GM23338 (cell line): ENCODE measurements at regions not wholly inside any gene's neighbourhood (a gene's known extent, or its start where the extent isn't known, plus 50 kb on each side); places are given as distances from the start of the nearest gene placed in this dataset.

ENCODE experiments used
- ATAC-seq: fragments of 200-7000 bp; cut with Tn5 transposase; 3 replicates; pipeline ENCODE4 v1.9.1; 2020
- DNase-seq: peaks from one replicate; pipeline ENCODE4 v3.0.0-alpha.2; 2015; ENCODE audit warnings: low spot score
- H2AFZ ChIP-seq: fragments of 200-600 bp; sonication (generic); 2 replicates; pipeline ENCODE4 v1.8.0; 2016; ENCODE audit warnings: antibody characterized with exemption, mild to moderate bottlenecking, moderate library complexity
- H3F3A ChIP-seq: fragments of 200-600 bp; sonication (generic); replicated peaks from 2 replicates; pipeline ENCODE4 v1.8.0; 2017; ENCODE audit warnings: antibody characterized with exemption, mixed run types, low read depth
- H3K27ac ChIP-seq: fragments of 200-600 bp; sonication (generic); 2 replicates; pipeline ENCODE4 v1.6.1; 2016; ENCODE audit warnings: low read depth
- H3K27me3 ChIP-seq: fragments of 200-600 bp; sonication (generic); 2 replicates; pipeline ENCODE4 v1.8.0; 2016; ENCODE audit warnings: mild to moderate bottlenecking, mixed run types, moderate library complexity; ENCODE audit not compliant: insufficient read depth
- H3K36me3 ChIP-seq: fragments of 200-600 bp; sonication (generic); 2 replicates; pipeline ENCODE4 v1.8.0; 2016; ENCODE audit warnings: mild to moderate bottlenecking; ENCODE audit not compliant: insufficient read depth
- H3K4me1 ChIP-seq: fragments of 200-600 bp; sonication (generic); 2 replicates; pipeline ENCODE4 v1.8.0; 2016; ENCODE audit warnings: mild to moderate bottlenecking, moderate library complexity; ENCODE audit not compliant: insufficient read depth
- H3K4me2 ChIP-seq: fragments of 200-600 bp; sonication (generic); 2 replicates; pipeline ENCODE4 v1.7.1; 2017; ENCODE audit warnings: mixed run types
- H3K4me3 ChIP-seq: fragments of 200-600 bp; sonication (generic); 2 replicates; pipeline ENCODE4 v1.6.1; 2016; ENCODE audit warnings: mixed run types
- H3K79me2 ChIP-seq: fragments of 200-600 bp; sonication (generic); replicated peaks from 2 replicates; pipeline ENCODE4 v1.8.0; 2017; ENCODE audit warnings: mild to moderate bottlenecking; ENCODE audit not compliant: insufficient read depth
- H3K9me2 ChIP-seq: fragments of 200-600 bp; sonication (generic); 2 replicates; pipeline ENCODE4 v1.8.0; 2017; ENCODE audit not compliant: insufficient read depth
- H4K20me1 ChIP-seq: fragments of 200-600 bp; sonication (generic); replicated peaks from 2 replicates; pipeline ENCODE4 v1.8.0; 2017; ENCODE audit warnings: mild to moderate bottlenecking; ENCODE audit not compliant: insufficient read depth
- H3K27ac Mint-ChIP-seq: 2 replicates; pipeline ENCODE4 v1.8.0; 2020; ENCODE audit warnings: inconsistent platforms, mild to moderate bottlenecking, moderate library complexity, mixed read lengths
- H3K27me3 Mint-ChIP-seq: 3 replicates; pipeline ENCODE4 v1.8.0; 2022; ENCODE audit warnings: low read depth, mild to moderate bottlenecking, moderate library complexity, mixed read lengths, inconsistent platforms; ENCODE audit not compliant: insufficient read depth, poor library complexity
- H3K36me3 Mint-ChIP-seq: 3 replicates; pipeline ENCODE4 v1.8.0; 2021; ENCODE audit warnings: low read depth, mild to moderate bottlenecking, inconsistent platforms, moderate library complexity, mixed read lengths
- H3K4me1 Mint-ChIP-seq: 3 replicates; pipeline ENCODE4 v1.8.0; 2020; ENCODE audit warnings: mild to moderate bottlenecking, inconsistent platforms, mixed read lengths
- H3K4me3 Mint-ChIP-seq: 3 replicates; pipeline ENCODE4 v1.8.0; 2021; ENCODE audit warnings: moderate library complexity, mild to moderate bottlenecking, inconsistent platforms, mixed read lengths
- H3K9me3 Mint-ChIP-seq: 3 replicates; pipeline ENCODE4 v1.8.0; 2020; ENCODE audit warnings: moderate library complexity, mild to moderate bottlenecking, inconsistent platforms, mixed read lengths
- CREB1 ChIP-seq: fragments of 250-450 bp; sonication (Bioruptor Pico); IDR thresholded peaks from 2 replicates; pipeline ENCODE4 v1.5.0; 2020; ENCODE audit warnings: low read depth, mild to moderate bottlenecking, moderate library complexity
- ETS1 ChIP-seq: IDR thresholded peaks from 2 replicates; pipeline ENCODE4 v1.6.1; 2016; ENCODE audit warnings: antibody characterized with exemption
- EZH2 ChIP-seq: fragments of 200-600 bp; sonication (generic); IDR thresholded peaks from one replicate; pipeline ENCODE4 v1.8.0; 2017; ENCODE audit warnings: antibody characterized with exemption, mild to moderate bottlenecking, low read depth; ENCODE audit not compliant: unreplicated experiment
- EZH2phosphoT487 ChIP-seq: fragments of 200-600 bp; sonication (generic); IDR thresholded peaks from one replicate; pipeline ENCODE4 v1.8.1; 2018; ENCODE audit warnings: antibody characterized with exemption; ENCODE audit not compliant: unreplicated experiment
- JUNB ChIP-seq: IDR thresholded peaks from one replicate; pipeline ENCODE4 v1.6.1; 2016; ENCODE audit warnings: antibody characterized with exemption; ENCODE audit not compliant: unreplicated experiment
- NANOG ChIP-seq: IDR thresholded peaks from 2 replicates; pipeline ENCODE4 v1.6.1; 2016; ENCODE audit warnings: antibody characterized with exemption, borderline replicate concordance
- POLR2AphosphoS5 ChIP-seq: IDR thresholded peaks from 2 replicates; pipeline ENCODE4 v1.6.1; 2016; ENCODE audit warnings: antibody characterized with exemption, low read depth
- STAT1 ChIP-seq: IDR thresholded peaks from one replicate; pipeline ENCODE4 v1.6.1; 2016; ENCODE audit warnings: antibody characterized with exemption; ENCODE audit not compliant: unreplicated experiment
- ZNF114 ChIP-seq: fragments of 250-450 bp; sonication (Bioruptor Pico); IDR thresholded peaks from 2 replicates; pipeline ENCODE4 v1.5.0; 2020; ENCODE audit warnings: mild to moderate bottlenecking, moderate library complexity
- ZNF331 ChIP-seq: fragments of 250-450 bp; sonication (Bioruptor Pico); IDR thresholded peaks from 2 replicates; pipeline ENCODE4 v1.5.0; 2020; ENCODE audit warnings: low read depth, mild to moderate bottlenecking, moderate library complexity
- TF ChIP-seq, protein P1 (sequence below): fragments of 250-450 bp; sonication (Bioruptor Pico); IDR thresholded peaks from 2 replicates; pipeline ENCODE4 v1.5.0; 2020; ENCODE audit warnings: mild to moderate bottlenecking, moderate library complexity
- TF ChIP-seq, protein P2 (sequence below): IDR thresholded peaks from one replicate; pipeline ENCODE4 v1.6.1; 2018; ENCODE audit warnings: antibody characterized with exemption; ENCODE audit not compliant: unreplicated experiment

- Histone ChIP-seq H3K4me2 (no peak overlapping the region), H3K79me2 (no peaks in the 10 kb centered on the region), H3F3A (no peaks in the 10 kb centered on the region), H4K20me1 (no peaks in the 10 kb centered on the region), H3K9me2 (no peaks in the 10 kb centered on the region), H3K4me1 (no peaks in the 10 kb centered on the region), H3K36me3 (no peaks in the 10 kb centered on the region), H3K27me3 (no peaks in the 10 kb centered on the region), H3K4me3 (no peak overlapping the region), H3K27ac (no peak overlapping the region), H2AFZ (no peak overlapping the region)
- DNase-seq (no peak), ATAC-seq (no peak)
- Mint-ChIP-seq H3K36me3 (no peaks in the 10 kb centered on the region), H3K27me3 (no peaks in the 10 kb centered on the region), H3K9me3 (no peaks in the 10 kb centered on the region), H3K27ac (no peak overlapping the region), H3K4me3 (no peak overlapping the region), H3K4me1 (no peaks in the 10 kb centered on the region)
- TF ChIP-seq ZNF331, result no peak
Observed at GRCh38 chr5:20498102-20498501, 510.1 kb upstream of the CDH18 start.

DNA sequence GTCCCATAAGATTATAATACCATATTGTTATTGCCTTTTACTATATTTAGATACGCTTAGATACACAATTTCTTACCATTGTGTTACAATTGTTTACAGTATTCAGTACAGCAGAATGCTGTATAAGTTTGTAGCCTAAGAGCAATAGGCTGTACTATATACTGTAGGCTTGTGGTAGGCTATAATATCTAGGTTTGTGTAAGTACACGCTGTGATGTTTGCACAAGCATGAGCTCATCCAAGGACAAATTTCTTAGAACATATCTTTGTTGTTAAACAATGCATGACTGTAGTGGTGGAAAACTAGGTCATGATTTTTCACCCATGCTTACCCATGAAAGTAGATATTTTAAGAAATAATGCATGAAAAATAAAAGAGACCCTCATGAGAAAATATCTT, 509.4 kb upstream of the CDH18 start:
- no peaks in the 10 kb centered on the region for H3K9me2 ChIP-seq
- no peaks in the 10 kb centered on the region for H3F3A ChIP-seq
- no peaks in the 10 kb centered on the region for H3K36me3 Mint-ChIP-seq
- no peaks in the 10 kb centered on the region for H3K27me3 ChIP-seq
- no peaks in the 10 kb centered on the region for H3K4me1 Mint-ChIP-seq
- H4K20me1 ChIP-seq, result no peaks in the 10 kb centered on the region
- no peak overlapping the region for H3K4me3 ChIP-seq
- no peaks in the 10 kb centered on the region for H3K9me3 Mint-ChIP-seq
- H3K4me3 Mint-ChIP-seq, result no peak overlapping the region
- no peak overlapping the region for H2AFZ ChIP-seq
- H3K27ac Mint-ChIP-seq, result no peak overlapping the region
- ATAC-seq (no peak), DNase-seq (no peak)
- no peaks in the 10 kb centered on the region for H3K27me3 Mint-ChIP-seq
- no peak overlapping the region for H3K4me2 ChIP-seq
- H3K79me2 ChIP-seq, result no peaks in the 10 kb centered on the region
- H3K4me1 ChIP-seq, result no peaks in the 10 kb centered on the region
- no peaks in the 10 kb centered on the region for H3K36me3 ChIP-seq
- no peak overlapping the region for H3K27ac ChIP-seq
- TF ChIP-seq ZNF331 (no peak), JUNB (no peak), POLR2AphosphoS5 (no peak), ZNF114 (CRISPR knock-in tag) (no peak), EZH2 (no peak), CREB1 (CRISPR knock-in tag) (no peak), NANOG (no peak), EZH2phosphoT487 (no peak), STAT1 (no peak), ETS1 (no peak)
- TF ChIP-seq, protein P1, sequence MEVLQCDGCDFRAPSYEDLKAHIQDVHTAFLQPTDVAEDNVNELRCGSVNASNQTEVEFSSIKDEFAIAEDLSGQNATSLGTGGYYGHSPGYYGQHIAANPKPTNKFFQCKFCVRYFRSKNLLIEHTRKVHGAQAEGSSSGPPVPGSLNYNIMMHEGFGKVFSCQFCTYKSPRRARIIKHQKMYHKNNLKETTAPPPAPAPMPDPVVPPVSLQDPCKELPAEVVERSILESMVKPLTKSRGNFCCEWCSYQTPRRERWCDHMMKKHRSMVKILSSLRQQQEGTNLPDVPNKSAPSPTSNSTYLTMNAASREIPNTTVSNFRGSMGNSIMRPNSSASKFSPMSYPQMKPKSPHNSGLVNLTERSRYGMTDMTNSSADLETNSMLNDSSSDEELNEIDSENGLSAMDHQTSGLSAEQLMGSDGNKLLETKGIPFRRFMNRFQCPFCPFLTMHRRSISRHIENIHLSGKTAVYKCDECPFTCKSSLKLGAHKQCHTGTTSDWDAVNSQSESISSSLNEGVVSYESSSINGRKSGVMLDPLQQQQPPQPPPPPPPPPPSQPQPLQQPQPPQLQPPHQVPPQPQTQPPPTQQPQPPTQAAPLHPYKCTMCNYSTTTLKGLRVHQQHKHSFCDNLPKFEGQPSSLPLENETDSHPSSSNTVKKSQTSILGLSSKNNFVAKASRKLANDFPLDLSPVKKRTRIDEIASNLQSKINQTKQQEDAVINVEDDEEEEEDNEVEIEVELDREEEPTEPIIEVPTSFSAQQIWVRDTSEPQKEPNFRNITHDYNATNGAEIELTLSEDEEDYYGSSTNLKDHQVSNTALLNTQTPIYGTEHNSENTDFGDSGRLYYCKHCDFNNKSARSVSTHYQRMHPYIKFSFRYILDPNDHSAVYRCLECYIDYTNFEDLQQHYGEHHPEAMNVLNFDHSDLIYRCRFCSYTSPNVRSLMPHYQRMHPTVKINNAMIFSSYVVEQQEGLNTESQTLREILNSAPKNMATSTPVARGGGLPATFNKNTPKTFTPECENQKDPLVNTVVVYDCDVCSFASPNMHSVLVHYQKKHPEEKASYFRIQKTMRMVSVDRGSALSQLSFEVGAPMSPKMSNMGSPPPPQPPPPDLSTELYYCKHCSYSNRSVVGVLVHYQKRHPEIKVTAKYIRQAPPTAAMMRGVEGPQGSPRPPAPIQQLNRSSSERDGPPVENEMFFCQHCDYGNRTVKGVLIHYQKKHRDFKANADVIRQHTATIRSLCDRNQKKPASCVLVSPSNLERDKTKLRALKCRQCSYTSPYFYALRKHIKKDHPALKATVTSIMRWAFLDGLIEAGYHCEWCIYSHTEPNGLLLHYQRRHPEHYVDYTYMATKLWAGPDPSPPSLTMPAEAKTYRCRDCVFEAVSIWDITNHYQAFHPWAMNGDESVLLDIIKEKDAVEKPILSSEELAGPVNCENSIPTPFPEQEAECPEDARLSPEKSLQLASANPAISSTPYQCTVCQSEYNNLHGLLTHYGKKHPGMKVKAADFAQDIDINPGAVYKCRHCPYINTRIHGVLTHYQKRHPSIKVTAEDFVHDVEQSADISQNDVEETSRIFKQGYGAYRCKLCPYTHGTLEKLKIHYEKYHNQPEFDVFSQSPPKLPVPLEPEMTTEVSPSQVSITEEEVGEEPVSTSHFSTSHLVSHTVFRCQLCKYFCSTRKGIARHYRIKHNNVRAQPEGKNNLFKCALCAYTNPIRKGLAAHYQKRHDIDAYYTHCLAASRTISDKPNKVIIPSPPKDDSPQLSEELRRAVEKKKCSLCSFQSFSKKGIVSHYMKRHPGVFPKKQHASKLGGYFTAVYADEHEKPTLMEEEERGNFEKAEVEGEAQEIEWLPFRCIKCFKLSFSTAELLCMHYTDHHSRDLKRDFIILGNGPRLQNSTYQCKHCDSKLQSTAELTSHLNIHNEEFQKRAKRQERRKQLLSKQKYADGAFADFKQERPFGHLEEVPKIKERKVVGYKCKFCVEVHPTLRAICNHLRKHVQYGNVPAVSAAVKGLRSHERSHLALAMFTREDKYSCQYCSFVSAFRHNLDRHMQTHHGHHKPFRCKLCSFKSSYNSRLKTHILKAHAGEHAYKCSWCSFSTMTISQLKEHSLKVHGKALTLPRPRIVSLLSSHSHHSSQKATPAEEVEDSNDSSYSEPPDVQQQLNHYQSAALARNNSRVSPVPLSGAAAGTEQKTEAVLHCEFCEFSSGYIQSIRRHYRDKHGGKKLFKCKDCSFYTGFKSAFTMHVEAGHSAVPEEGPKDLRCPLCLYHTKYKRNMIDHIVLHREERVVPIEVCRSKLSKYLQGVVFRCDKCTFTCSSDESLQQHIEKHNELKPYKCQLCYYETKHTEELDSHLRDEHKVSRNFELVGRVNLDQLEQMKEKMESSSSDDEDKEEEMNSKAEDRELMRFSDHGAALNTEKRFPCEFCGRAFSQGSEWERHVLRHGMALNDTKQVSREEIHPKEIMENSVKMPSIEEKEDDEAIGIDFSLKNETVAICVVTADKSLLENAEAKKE (CRISPR knock-in tag), result no peak
- TF ChIP-seq, protein P2, sequence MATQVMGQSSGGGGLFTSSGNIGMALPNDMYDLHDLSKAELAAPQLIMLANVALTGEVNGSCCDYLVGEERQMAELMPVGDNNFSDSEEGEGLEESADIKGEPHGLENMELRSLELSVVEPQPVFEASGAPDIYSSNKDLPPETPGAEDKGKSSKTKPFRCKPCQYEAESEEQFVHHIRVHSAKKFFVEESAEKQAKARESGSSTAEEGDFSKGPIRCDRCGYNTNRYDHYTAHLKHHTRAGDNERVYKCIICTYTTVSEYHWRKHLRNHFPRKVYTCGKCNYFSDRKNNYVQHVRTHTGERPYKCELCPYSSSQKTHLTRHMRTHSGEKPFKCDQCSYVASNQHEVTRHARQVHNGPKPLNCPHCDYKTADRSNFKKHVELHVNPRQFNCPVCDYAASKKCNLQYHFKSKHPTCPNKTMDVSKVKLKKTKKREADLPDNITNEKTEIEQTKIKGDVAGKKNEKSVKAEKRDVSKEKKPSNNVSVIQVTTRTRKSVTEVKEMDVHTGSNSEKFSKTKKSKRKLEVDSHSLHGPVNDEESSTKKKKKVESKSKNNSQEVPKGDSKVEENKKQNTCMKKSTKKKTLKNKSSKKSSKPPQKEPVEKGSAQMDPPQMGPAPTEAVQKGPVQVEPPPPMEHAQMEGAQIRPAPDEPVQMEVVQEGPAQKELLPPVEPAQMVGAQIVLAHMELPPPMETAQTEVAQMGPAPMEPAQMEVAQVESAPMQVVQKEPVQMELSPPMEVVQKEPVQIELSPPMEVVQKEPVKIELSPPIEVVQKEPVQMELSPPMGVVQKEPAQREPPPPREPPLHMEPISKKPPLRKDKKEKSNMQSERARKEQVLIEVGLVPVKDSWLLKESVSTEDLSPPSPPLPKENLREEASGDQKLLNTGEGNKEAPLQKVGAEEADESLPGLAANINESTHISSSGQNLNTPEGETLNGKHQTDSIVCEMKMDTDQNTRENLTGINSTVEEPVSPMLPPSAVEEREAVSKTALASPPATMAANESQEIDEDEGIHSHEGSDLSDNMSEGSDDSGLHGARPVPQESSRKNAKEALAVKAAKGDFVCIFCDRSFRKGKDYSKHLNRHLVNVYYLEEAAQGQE, result no peak
